ENCODE measurements at regions not wholly inside any gene's neighbourhood (a gene's known extent, or its start where the extent isn't known, plus 50 kb on each side); places are given as distances from the start of the nearest gene placed in this dataset.

- TF ChIP-seq CTCF (IDR thresholded peaks at IDR 0.05 in 8 of 11, conservative IDR thresholded peaks at IDR 0.05 in 3 of 11) = no peak
- TF ChIP-seq POLR2A (IDR thresholded peaks at IDR 0.05) = no peak
These were observed 2389.5 kb downstream of the MAT2B start for GRCh38 chr5:165894916-165895315.
